Liver (tissue), 8 donors: ENCODE measurements at regions not wholly inside any gene's neighbourhood (a gene's known extent, or its start where the extent isn't known, plus 50 kb on each side); places are given as distances from the start of the nearest gene placed in this dataset.

ENCODE experiments used
- DNase-seq: peaks from one replicate; pipeline ENCODE4 v3.0.0-alpha.2; 2017; ENCODE audit warnings: low spot score
- H3K27ac ChIP-seq, 2 donors: one replicate each; pipeline ENCODE4 v1.7.0; 2013; ENCODE audit warnings: inconsistent platforms in 2 of 2, low read length in 2 of 2, control low read depth in 1 of 2, low read depth in 1 of 2, mild to moderate bottlenecking in 1 of 2
- H3K27me3 ChIP-seq, 4 donors: one replicate each; pipeline versions ENCODE4 v1.6.1 to v1.7.0; 2013; ENCODE audit warnings: low read length in 3 of 4, inconsistent platforms in 1 of 4, mild to moderate bottlenecking in 1 of 4, moderate library complexity in 1 of 4; ENCODE audit not compliant: control insufficient read depth in 4 of 4, insufficient read depth in 4 of 4
- H3K36me3 ChIP-seq, 4 donors: one replicate each; pipeline versions ENCODE4 v1.6.1 to v1.7.0; 2013; ENCODE audit warnings: low read length in 3 of 4, mild to moderate bottlenecking in 3 of 4, low read depth in 1 of 4, moderate library complexity in 1 of 4; ENCODE audit not compliant: control insufficient read depth in 4 of 4, insufficient read depth in 3 of 4
- H3K4me1 ChIP-seq, 4 donors: one replicate each; pipeline versions ENCODE4 v1.6.1 to v1.7.0; 2013; ENCODE audit warnings: low read length in 3 of 4, mild to moderate bottlenecking in 3 of 4, moderate library complexity in 1 of 4; ENCODE audit not compliant: control insufficient read depth in 4 of 4, insufficient read depth in 4 of 4
- H3K4me3 ChIP-seq, 3 donors: one replicate each; pipeline versions ENCODE4 v1.6.1 to v1.7.0; 2013; ENCODE audit warnings: low read length in 3 of 3, control low read depth in 1 of 3, low read depth in 1 of 3, mild to moderate bottlenecking in 1 of 3
- H3K9ac ChIP-seq, 2 donors: one replicate each; pipeline ENCODE4 v1.7.0; 2013; ENCODE audit warnings: low read length in 2 of 2, mild to moderate bottlenecking in 2 of 2, moderate library complexity in 2 of 2, control low read depth in 1 of 2, low read depth in 1 of 2
- H3K9me3 ChIP-seq, 4 donors: one replicate each; pipeline versions ENCODE4 v1.6.1 to v1.7.0; 2013; ENCODE audit warnings: low read length in 3 of 4; ENCODE audit not compliant: control insufficient read depth in 4 of 4
- ATF3 ChIP-seq: IDR thresholded peaks from 2 replicates; pipeline ENCODE4 v1.6.1; 2016; ENCODE audit warnings: antibody characterized with exemption
- CTCF ChIP-seq: fragments of 150-350 bp; IDR thresholded peaks from 2 replicates; pipeline ENCODE4 v1.5.1; 2017; ENCODE audit warnings: improper control_type of control experiment, low read depth, low read length; ENCODE audit not compliant: missing input control
- FOXA2 ChIP-seq: IDR thresholded peaks from 2 replicates; pipeline ENCODE4 v1.6.1; 2016; ENCODE audit warnings: antibody characterized with exemption
- GABPA ChIP-seq, 2 donors: IDR thresholded peaks in 1 of 2; conservative IDR thresholded peaks in 1 of 2; 2 replicates each; pipeline ENCODE4 v1.6.1; 2016; ENCODE audit warnings: antibody characterized with exemption in 2 of 2, mild to moderate bottlenecking in 1 of 2, moderate library complexity in 1 of 2
- HNF4A ChIP-seq, 2 donors: conservative IDR thresholded peaks; 2 replicates each; pipeline ENCODE4 v1.6.1; 2016; ENCODE audit warnings: antibody characterized with exemption in 2 of 2, mild to moderate bottlenecking in 2 of 2
- HNF4G ChIP-seq: IDR thresholded peaks from 2 replicates; pipeline ENCODE4 v1.6.1; 2016; ENCODE audit warnings: antibody characterized with exemption
- JUND ChIP-seq, 2 donors: IDR thresholded peaks; 2 replicates each; pipeline ENCODE4 v1.6.1; 2016; ENCODE audit warnings: antibody characterized with exemption in 2 of 2
- MAX ChIP-seq: IDR thresholded peaks from 2 replicates; pipeline ENCODE4 v1.6.1; 2016; ENCODE audit warnings: antibody characterized with exemption
- NR2F2 ChIP-seq: IDR thresholded peaks from 2 replicates; pipeline ENCODE4 v1.6.1; 2016; ENCODE audit warnings: antibody characterized with exemption
- RAD21 ChIP-seq, 2 donors: IDR thresholded peaks; 2 replicates each; pipeline ENCODE4 v1.6.1; 2016; ENCODE audit warnings: antibody characterized with exemption in 2 of 2, mild to moderate bottlenecking in 2 of 2
- REST ChIP-seq: IDR thresholded peaks from 2 replicates; pipeline ENCODE4 v1.6.1; 2016; ENCODE audit warnings: antibody characterized with exemption, mild to moderate bottlenecking
- RXRA ChIP-seq, 2 donors: IDR thresholded peaks; 2 replicates each; pipeline ENCODE4 v1.6.1; 2017 to 2018; ENCODE audit warnings: antibody characterized with exemption in 2 of 2, mild to moderate bottlenecking in 1 of 2
- SP1 ChIP-seq: IDR thresholded peaks from 2 replicates; pipeline ENCODE4 v1.6.1; 2018; ENCODE audit warnings: antibody characterized with exemption, mild to moderate bottlenecking
- TAF1 ChIP-seq: conservative IDR thresholded peaks from 2 replicates; pipeline ENCODE4 v1.6.1; 2016; ENCODE audit warnings: antibody characterized with exemption, mild to moderate bottlenecking
- WGBS: extraction: QIAGEN DNeasy Blood & Tissue Kit; methylation state at CpG from one replicate; pipeline ENCODE4 v1.1.7; 2013; 5-methylcytosine and 5-hydroxymethylcytosine counted together
- donor health status: healthy.
- donor health status: healthy.
- donor health status: healthy.
- donor health status: healthy.
- donor health status: healthy.

DNA sequence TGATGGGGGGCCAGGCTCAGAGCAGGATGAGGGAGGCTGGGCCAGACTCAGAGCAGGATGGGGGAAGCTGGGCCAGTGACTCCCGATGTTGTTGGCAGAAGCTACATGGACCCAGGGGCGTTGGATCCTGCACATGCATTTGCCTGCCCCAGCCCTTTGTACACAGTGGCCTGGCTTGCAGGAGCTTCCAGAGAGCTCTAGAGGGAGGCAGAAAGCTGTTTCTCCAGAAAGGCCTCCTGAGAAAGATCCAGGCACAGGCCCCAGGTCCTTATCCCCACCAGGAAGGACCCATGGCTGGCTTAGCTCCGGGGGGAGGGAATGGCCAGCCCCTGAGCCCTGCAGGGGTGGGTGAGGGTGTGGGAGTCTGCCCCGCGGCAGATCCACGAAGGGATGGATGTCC is 106.6 kb upstream of the ACTRT2 start:
- DNase-seq, result no peak
- Histone ChIP-seq H3K4me3 (no peak overlapping the region), H3K27me3 (no peaks in the 10 kb centered on the region), H3K27ac (no peak overlapping the region), H3K36me3 (no peaks in the 10 kb centered on the region), H3K9ac (no peak overlapping the region), H3K9me3 (no peaks in the 10 kb centered on the region), H3K4me1 (no peaks in the 10 kb centered on the region)
- no peak for TF ChIP-seq RXRA (IDR thresholded peaks at IDR 0.05)
- no peak for TF ChIP-seq GABPA (IDR thresholded peaks at IDR 0.05 in 1 of 2, conservative IDR thresholded peaks at IDR 0.05 in 1 of 2)
- TF ChIP-seq JUND (IDR thresholded peaks at IDR 0.05), result no peak
- no peak for TF ChIP-seq CTCF
- TF ChIP-seq ATF3, result no peak
- TF ChIP-seq NR2F2, result no peak
- 53% methylated on average over 6 of the region's 6 CpGs for WGBS

GRCh38 chr1:2916153-2916552 is 105.1 kb upstream of the ACTRT2 start:
- no peak overlapping the region for H3K9ac ChIP-seq
- no peak overlapping the region for H3K4me3 ChIP-seq
- TF ChIP-seq HNF4G (no peak), RXRA (IDR thresholded peaks at IDR 0.05) (no peak), SP1 (no peak), RAD21 (IDR thresholded peaks at IDR 0.05) (no peak), ATF3 (no peak), FOXA2 (no peak), CTCF (no peak), TAF1 (no peak), HNF4A (conservative IDR thresholded peaks at IDR 0.05) (no peak), REST (no peak), MAX (no peak)
- no peak for DNase-seq
- no peaks in the 10 kb centered on the region for H3K36me3 ChIP-seq
- no peaks in the 10 kb centered on the region for H3K4me1 ChIP-seq
- H3K27ac ChIP-seq, result no peak overlapping the region
- no peaks in the 10 kb centered on the region for H3K9me3 ChIP-seq
- WGBS, result 95% methylated on average over 3 of the region's 3 CpGs
- H3K27me3 ChIP-seq, result no peaks in the 10 kb centered on the region
